GM21360 (cell line): ENCODE measurements at regions not wholly inside any gene's neighbourhood (a gene's known extent, or its start where the extent isn't known, plus 50 kb on each side); places are given as distances from the start of the nearest gene placed in this dataset.

ENCODE experiments used
- ATAC-seq: cut with Tn5 transposase; IDR thresholded peaks from one replicate; pipeline ENCODE4 v1.9.1; 2021; ENCODE audit warnings: mild to moderate bottlenecking, moderate library complexity; ENCODE audit not compliant: unreplicated experiment

- ATAC-seq: no peak
These were observed 476.7 kb downstream of the RFC3 start for GRCh38 chr13:34294483-34295129.

DNA sequence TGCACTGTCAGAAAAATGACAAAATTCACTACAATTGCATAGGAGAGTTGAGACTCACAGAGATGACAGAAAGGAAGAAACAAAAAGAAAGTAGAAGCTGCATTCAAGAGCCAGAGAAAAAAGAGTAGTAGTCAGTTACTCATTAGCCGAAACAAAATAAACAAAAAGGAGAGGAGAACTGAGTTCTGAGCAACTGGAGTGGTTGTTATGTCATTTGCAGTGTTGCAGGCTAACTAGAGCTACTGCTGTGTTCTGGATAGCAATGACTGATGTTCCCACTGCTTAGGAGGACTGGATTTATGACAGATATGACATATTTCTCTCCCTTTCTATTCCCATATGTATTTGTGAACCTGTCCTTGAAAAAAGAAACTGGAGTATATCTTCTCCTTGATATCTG is 482.6 kb downstream of the RFC3 start:
- no peak for ATAC-seq

DNA sequence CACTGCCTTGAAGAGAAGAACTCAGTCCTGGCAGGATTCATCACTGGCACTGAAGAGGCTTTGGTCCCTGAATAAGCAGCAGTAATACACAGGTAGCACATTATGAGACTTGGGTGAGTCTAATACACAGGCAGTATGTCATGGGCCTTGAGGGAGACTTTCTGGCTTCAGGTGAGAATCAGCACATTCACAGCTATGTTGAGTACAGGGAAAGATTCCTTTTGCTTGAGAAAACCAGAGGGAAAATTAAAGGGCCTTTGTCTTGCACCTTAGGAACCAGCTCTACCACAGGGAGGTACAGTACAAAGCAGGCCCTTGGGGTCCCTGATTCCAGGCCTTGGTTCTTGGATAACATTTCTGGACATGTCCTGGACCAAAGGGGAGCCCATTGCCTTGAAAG is 484.6 kb downstream of the RFC3 start:
- ATAC-seq: no peak

DNA sequence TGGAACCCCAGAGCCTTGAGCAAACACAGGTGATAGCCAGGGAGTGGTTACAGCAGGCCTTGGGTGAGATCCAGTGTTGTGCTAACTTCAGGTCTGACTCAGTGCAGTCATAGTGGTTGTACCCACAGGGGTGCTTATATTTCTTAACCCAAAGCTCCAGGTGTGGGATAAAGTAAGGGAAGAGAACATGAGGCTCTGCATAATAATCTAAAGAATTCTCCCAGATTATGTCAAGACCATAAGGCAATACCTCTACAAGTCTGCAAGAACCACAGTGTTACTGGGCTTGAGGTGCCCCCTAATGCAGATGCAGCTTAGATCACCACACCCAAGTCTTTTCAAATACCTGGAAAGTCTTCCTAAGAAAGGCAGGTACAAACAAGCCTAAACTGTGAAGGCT is 485.4 kb downstream of the RFC3 start:
- no peak for ATAC-seq

- no peak for ATAC-seq
These were observed 489.7 kb downstream of the RFC3 start for GRCh38 chr13:34307607-34308006.

DNA sequence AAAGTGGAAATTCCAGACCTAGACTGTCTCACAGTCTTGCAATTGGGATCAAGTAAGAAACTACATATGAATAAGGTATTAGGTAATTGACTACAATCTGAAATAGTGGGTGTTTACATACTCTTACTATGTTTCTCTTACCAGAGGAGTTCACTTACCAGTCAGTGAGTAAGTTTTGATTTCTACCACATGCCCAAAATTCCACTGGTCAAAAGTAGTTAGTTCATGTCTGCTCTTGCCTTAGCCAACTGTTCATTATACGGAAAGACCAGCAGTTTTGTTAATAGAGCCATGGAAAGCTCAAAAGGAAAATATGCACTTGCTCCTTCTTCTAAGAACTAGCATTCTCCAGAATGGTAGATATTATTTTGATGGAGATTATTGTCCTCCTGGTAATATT is 490.8 kb downstream of the RFC3 start:
- ATAC-seq: no peak

- ATAC-seq: no peak
These were observed 492.6 kb downstream of the RFC3 start for GRCh38 chr13:34310539-34310938.

DNA sequence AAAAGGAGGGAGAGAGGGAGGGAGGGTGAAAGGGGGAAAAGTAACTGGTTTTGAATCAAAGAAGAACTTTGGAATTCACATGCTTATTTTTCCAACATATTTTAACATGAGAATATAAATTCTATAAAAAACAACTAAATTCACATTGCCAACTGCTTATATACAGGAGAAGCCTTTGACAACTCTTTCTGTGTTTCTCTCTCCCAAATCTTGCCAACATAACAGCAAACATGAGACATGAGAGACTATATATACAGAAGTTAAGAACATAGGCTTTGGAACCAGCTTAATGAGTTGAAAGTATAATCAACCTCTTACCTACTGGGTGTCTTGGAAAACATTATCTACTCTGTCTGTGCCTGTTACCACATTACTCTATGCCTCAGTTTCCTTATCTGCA is 493.3 kb downstream of the RFC3 start:
- no peak for ATAC-seq

DNA sequence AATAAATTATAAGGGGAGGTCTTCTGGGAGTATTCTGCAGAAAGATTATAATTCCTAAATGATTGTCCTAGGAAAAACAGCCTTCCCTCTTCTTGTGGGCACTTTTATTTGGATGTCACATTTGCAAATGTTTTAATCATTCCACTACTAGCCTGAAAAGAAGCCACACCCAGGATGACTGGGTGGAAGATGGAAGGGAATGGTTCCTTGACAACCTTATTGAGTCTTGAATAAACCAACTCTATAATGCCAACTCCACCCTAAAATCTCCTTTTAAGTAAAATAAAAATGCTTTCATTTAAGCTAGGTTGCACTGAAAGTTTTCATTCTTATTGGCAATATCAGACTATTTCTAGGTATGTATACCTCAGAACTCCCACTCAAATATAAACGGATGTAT is 494.6 kb downstream of the RFC3 start:
- ATAC-seq: no peak

- ATAC-seq: no peak
These were observed 502.1 kb downstream of the RFC3 start for GRCh38 chr13:34320084-34320483.

GRCh38 chr13:34322014-34322742 is 504.2 kb downstream of the RFC3 start:
- ATAC-seq: no peak

DNA sequence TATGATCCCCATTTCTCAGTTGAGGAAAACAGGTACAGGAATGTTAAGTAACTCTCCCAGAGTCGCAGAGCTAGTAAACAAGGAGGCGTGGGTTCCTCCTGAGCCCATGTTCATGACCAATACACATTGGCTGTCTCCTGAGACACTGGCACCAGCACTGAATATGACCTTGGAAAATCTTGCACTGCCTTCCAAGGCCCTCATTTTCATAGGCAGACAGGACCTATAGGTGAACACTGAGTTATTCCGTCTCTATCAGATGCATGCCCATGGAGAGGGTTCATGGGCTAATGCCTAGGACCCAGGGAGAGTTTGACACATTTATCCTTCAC is 504.8 kb downstream of the RFC3 start:
- ATAC-seq: no peak

DNA sequence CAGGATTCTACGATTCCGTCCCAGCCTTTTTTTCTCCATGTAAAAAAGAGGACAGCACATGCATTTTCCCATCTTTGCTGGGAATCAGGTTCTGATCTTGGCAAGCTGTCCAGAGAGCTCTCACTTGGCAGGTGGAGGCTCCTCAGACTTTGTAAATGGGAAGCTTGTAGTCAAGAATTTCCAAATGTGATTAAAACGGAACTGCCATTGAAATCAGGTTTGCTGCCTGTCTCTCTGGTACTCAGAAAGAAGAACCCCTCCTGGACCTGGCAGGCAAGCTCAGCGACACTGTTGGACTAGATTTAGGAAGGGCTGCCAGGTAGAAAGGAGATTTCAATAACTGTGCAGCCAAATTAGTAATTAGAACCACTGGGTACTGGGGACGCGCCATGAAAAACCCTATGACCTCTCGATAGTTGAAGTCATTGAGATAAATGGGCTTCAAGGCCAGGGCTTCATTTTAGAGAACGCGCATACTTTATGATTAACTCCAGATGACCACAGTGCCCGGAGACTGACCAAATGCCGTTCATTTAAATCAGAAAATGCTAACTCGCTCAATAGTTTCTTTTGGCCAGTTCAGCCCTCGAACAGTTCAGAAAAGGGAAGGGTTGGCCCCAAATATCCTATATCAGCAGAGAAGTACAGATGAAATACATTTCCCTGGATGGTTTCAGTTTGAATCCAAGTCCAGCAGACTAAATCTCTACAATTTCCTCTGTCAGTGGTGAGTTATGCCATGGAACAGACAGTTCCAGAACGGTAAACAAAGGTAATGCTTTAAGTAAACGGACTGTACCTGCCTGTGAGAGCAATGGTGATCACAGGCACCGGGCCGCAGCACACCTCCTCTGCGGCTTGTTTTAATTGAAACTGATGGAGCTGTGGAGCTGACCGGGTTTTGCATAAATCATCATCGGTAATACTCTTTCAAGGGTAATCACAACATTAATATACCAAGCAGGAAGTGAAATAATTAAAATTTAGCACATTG is 517.4 kb downstream of the RFC3 start:
- ATAC-seq: no peak

DNA sequence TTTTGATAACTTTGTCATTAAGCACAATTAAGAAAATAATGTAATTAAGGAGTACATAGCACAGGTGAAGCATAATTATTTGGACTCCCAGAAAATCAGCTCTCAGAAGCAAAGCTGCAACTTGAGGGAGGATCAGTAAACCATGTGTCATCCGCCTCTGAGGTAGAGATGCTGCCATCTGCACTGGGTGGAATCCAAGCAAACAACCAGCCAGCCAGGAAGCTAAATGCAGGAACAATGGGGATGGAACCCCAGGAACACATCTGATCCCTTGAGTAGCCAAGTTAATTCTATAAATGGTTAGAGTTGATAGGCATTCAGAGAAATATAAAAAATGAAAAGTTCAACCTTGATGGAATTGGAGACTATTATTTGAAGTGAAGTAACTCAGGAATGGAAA is 520.2 kb downstream of the RFC3 start:
- ATAC-seq: no peak

- ATAC-seq: no peak
These were observed 522.6 kb downstream of the RFC3 start for GRCh38 chr13:34340534-34340933.

GRCh38 chr13:34343413-34343940 is 525.5 kb downstream of the RFC3 start:
- no peak for ATAC-seq

DNA sequence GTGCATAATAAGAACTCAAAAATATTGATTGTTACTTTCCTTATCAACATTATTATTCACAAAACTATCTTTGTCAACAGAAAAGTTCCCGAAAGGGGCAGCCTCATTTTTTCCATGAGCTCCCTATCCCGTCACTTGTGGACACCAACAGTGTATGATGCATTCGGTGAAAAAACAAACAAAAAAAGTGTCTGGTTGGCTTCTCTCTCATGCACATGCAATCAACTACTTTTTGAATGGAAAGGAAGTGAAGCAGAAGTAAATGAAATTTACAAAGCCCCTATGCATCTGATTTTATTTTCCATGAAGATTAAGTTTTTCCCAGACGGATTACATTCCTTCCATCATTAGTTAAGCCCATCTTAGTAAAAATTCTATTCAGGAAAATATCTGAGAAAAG is 526.9 kb downstream of the RFC3 start:
- ATAC-seq: no peak

- ATAC-seq: no peak
These were observed 527.5 kb downstream of the RFC3 start for GRCh38 chr13:34345258-34345965.

DNA sequence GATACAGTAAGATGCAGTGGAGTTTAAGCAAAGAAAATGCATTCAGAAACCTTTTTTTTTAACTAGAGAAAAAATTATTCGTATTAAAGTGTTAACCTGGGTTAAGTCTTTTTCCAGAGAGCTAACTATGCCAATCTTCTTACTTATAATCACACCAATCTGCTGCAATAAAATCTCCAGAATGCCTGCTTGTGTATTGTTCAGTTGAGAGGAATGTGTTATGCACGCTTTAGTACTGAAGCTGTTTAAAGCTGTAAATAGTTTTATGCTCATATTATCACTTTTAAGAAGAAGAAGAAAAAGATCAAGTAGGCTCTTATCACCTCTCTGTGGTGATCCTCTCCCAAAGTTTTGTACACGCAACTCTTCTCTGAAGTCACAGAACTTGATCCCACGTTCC is 528.7 kb downstream of the RFC3 start:
- no peak for ATAC-seq

GRCh38 chr13:34347784-34348573 is 530.0 kb downstream of the RFC3 start:
- no peak for ATAC-seq
